Progenitor cell of endocrine pancreas (in vitro differentiated cells): ENCODE measurements at regions not wholly inside any gene's neighbourhood (a gene's known extent, or its start where the extent isn't known, plus 50 kb on each side); places are given as distances from the start of the nearest gene placed in this dataset.

Experiments used
- DNase-seq: peaks from one replicate; pipeline ENCODE4 v3.0.0; 2021; ENCODE audit warnings: low spot score; ENCODE audit not compliant: unreplicated experiment
- H3K27ac Mint-ChIP-seq: 2 replicates; pipeline ENCODE4 v1.8.0; 2021; ENCODE audit warnings: mild to moderate bottlenecking, moderate library complexity, mixed read lengths
- H3K27me3 Mint-ChIP-seq: 2 replicates; pipeline ENCODE4 v1.8.0; 2021; ENCODE audit warnings: mixed read lengths
- H3K36me3 Mint-ChIP-seq: 2 replicates; pipeline ENCODE4 v1.8.0; 2022; ENCODE audit warnings: mixed read lengths; ENCODE audit not compliant: insufficient read depth
- H3K4me1 Mint-ChIP-seq: 2 replicates; pipeline ENCODE4 v1.8.0; 2021; ENCODE audit warnings: low read depth, mixed read lengths
- H3K4me3 Mint-ChIP-seq: 2 replicates; pipeline ENCODE4 v1.8.0; 2021; ENCODE audit warnings: low read depth, mild to moderate bottlenecking, moderate library complexity, mixed read lengths
- H3K9me3 Mint-ChIP-seq: 2 replicates; pipeline ENCODE4 v1.8.0; 2021; ENCODE audit warnings: low read depth, mixed read lengths
- CTCF ChIP-seq: fragments of 200-600 bp; sonication (generic); IDR thresholded peaks from one replicate; pipeline ENCODE4 v1.5.0; 2021; ENCODE audit warnings: antibody characterized with exemption, mild to moderate bottlenecking; ENCODE audit not compliant: unreplicated experiment

- TF ChIP-seq CTCF, result no peak
- no peaks in the 10 kb centered on the region for H3K9me3 Mint-ChIP-seq
These were observed 78.9 kb upstream of the POU2AF2 start for GRCh38 chr11:111166598-111166997.

GRCh38 chr11:111162305-111162704 lies 83.2 kb upstream of the POU2AF2 start:
- Mint-ChIP-seq H3K27ac (no peak overlapping the region), H3K4me3 (no peak overlapping the region), H3K36me3 (no peaks in the 10 kb centered on the region), H3K9me3 (no peaks in the 10 kb centered on the region), H3K4me1 (peaks cover 2% of the 10 kb centered on the region), H3K27me3 (no peaks in the 10 kb centered on the region)
- no peak for DNase-seq
- TF ChIP-seq CTCF, result no peak

More at GRCh38 chr11:111166598-111166997, 78.9 kb upstream of the POU2AF2 start:
- Mint-ChIP-seq H3K27me3 (no peaks in the 10 kb centered on the region), H3K27ac (no peak overlapping the region), H3K36me3 (no peaks in the 10 kb centered on the region), H3K4me1 (no peaks in the 10 kb centered on the region), H3K4me3 (no peak overlapping the region)
- DNase-seq, result no peak

GRCh38 chr11:111157571-111157970 lies 88.0 kb upstream of the POU2AF2 start:
- no peak for DNase-seq
- no peaks in the 10 kb centered on the region for H3K9me3 Mint-ChIP-seq
- TF ChIP-seq CTCF, result no peak
- H3K4me1 Mint-ChIP-seq, result peaks cover 2% of the 10 kb centered on the region
- no peaks in the 10 kb centered on the region for H3K27me3 Mint-ChIP-seq
- H3K4me3 Mint-ChIP-seq, result no peak overlapping the region
- no peak overlapping the region for H3K27ac Mint-ChIP-seq
- H3K36me3 Mint-ChIP-seq, result no peaks in the 10 kb centered on the region

GRCh38 chr11:111155021-111155420 lies 90.5 kb upstream of the POU2AF2 start:
- H3K4me3 Mint-ChIP-seq, result no peak overlapping the region
- no peak overlapping the region for H3K27ac Mint-ChIP-seq
- no peak for DNase-seq
- no peaks in the 10 kb centered on the region for H3K9me3 Mint-ChIP-seq
- peaks cover 2% of the 10 kb centered on the region for H3K4me1 Mint-ChIP-seq
- TF ChIP-seq CTCF, result no peak
- no peaks in the 10 kb centered on the region for H3K27me3 Mint-ChIP-seq
- no peaks in the 10 kb centered on the region for H3K36me3 Mint-ChIP-seq

- Mint-ChIP-seq H3K36me3 (no peaks in the 10 kb centered on the region), H3K27ac (no peak overlapping the region), H3K4me3 (no peak overlapping the region), H3K9me3 (no peaks in the 10 kb centered on the region), H3K27me3 (no peaks in the 10 kb centered on the region), H3K4me1 (no peaks in the 10 kb centered on the region)
- no peak for TF ChIP-seq CTCF
- DNase-seq, result no peak
These were observed 92.3 kb upstream of the POU2AF2 start for GRCh38 chr11:111153194-111153593.
